ENCODE measurements at regions not wholly inside any gene's neighbourhood (a gene's known extent, or its start where the extent isn't known, plus 50 kb on each side); places are given as distances from the start of the nearest gene placed in this dataset.

- Histone ChIP-seq H3K27ac (ENCODE audit: insufficient read depth, low read depth, low read length) (no peak overlapping the region), H3K79me2 (ENCODE audit: control insufficient read depth, insufficient read depth, low read length) (no peaks in the 10 kb centered on the region), H3K36me3 (ENCODE audit: control insufficient read depth in 2 of 2, extremely low read depth in 1 of 2, insufficient read depth in 2 of 2, low read length in 2 of 2) (no peaks in the 10 kb centered on the region), H3K9me1 (replicated peaks; ENCODE audit: control insufficient read depth, extremely low read depth, insufficient read depth, low read length) (no peaks in the 10 kb centered on the region), H3K27me3 (ENCODE audit: control insufficient read depth in 2 of 2, insufficient read depth in 2 of 2, low read length in 2 of 2) (no peaks in the 10 kb centered on the region), H3K9ac (replicated peaks; ENCODE audit: extremely low read depth, insufficient read depth, low read length) (no peak overlapping the region), H3K4me2 (ENCODE audit: insufficient read depth, low read length) (no peak overlapping the region), H3K4me1 (ENCODE audit: control insufficient read depth, extremely low read depth, insufficient read depth, low read length) (no peaks in the 10 kb centered on the region), H3K4me3 (replicated peaks in 1 of 3; ENCODE audit: insufficient read depth in 1 of 3, low read depth in 1 of 3, low read length in 3 of 3) (no peak overlapping the region), H3K9me3 (replicated peaks; ENCODE audit: control insufficient read depth, insufficient read depth, low read length) (no peaks in the 10 kb centered on the region), H2AFZ (ENCODE audit: low read depth, low read length) (no peak overlapping the region), H4K20me1 (replicated peaks; ENCODE audit: control insufficient read depth, extremely low read depth, insufficient read depth, low read length) (no peaks in the 10 kb centered on the region)
- FAIRE-seq: no peak
- TF ChIP-seq JUN (IDR thresholded peaks at IDR 0.05; ENCODE audit: borderline replicate concordance, insufficient read depth, insufficient read length, low read depth) (no peak), GATA2 (IDR thresholded peaks at IDR 0.05; ENCODE audit: insufficient read depth, insufficient read length, low read depth, low read length) (no peak), CTCF (IDR thresholded peaks at IDR 0.05; ENCODE audit: extremely low read depth in 1 of 2, insufficient read depth in 1 of 2, low read depth in 1 of 2, low read length in 2 of 2) (no peak), MYC (IDR thresholded peaks at IDR 0.05; ENCODE audit: low read depth, low read length) (no peak), POLR2A (IDR thresholded peaks at IDR 0.05; ENCODE audit: low read depth, low read length) (no peak), FOS (IDR thresholded peaks at IDR 0.05; ENCODE audit: borderline replicate concordance, insufficient read depth, low read length) (no peak), EZH2 (IDR thresholded peaks at IDR 0.05; ENCODE audit: borderline replicate concordance, low read depth, low read length, severe bottlenecking) (no peak), POLR2AphosphoS5 (IDR thresholded peaks at IDR 0.05; ENCODE audit: insufficient read depth, low read depth, low read length) (no peak)
- TF ChIP-seq, protein P1, sequence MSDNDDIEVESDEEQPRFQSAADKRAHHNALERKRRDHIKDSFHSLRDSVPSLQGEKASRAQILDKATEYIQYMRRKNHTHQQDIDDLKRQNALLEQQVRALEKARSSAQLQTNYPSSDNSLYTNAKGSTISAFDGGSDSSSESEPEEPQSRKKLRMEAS (IDR thresholded peaks at IDR 0.05; ENCODE audit: insufficient read depth, insufficient read length): no peak
- BruUV-seq (replicated peaks): no TSS peak
- intact Hi-C loops (cut with micrococcal nuclease): no loop called here
- dilution Hi-C loops (cut with MboI; ENCODE audit: extremely low pct_ligation_motif_present, low sequenced_read_pairs): no loop called here
- POLR2A ChIA-PET: no interaction called here
- CTCF ChIA-PET: interaction anchor here (0.6 to 1.2 kb wide), 2 partner anchors 23 to 34 kb away, joined by 3 read pairs; no protein-coding TSS in a partner anchor
- no peak for DNase-seq (ENCODE audit: low read depth, low spot score)
Observed at GRCh38 chr2:121046335-121046734, 238.7 kb downstream of the TFCP2L1 start.
